ENCODE measurements at regions not wholly inside any gene's neighbourhood (a gene's known extent, or its start where the extent isn't known, plus 50 kb on each side); places are given as distances from the start of the nearest gene placed in this dataset.

DNA sequence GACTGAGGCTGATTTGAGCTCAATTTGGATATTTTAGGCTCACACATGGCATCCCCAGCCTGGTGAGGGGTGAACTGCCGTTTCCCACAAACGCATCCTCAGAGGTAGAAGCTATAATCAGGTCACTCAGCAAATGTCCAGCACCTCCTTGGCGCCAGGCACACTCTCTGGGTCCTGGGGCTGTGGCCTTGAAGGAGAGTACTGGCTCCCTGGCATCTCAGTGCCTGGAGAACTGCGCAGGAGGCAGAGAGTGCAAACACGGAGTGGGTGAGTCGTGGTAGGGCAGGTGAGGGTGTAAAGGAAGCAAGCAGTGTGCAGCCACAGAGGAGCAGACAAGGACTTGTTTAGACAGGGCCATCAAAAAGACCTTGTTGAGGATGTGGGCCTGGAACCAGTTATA is 224.0 kb upstream of the ZNF32 start:
- no peak for TF ChIP-seq EZH2phosphoT487 (IDR thresholded peaks at IDR 0.05; ENCODE audit: borderline replicate concordance)
- TF ChIP-seq, protein P1, sequence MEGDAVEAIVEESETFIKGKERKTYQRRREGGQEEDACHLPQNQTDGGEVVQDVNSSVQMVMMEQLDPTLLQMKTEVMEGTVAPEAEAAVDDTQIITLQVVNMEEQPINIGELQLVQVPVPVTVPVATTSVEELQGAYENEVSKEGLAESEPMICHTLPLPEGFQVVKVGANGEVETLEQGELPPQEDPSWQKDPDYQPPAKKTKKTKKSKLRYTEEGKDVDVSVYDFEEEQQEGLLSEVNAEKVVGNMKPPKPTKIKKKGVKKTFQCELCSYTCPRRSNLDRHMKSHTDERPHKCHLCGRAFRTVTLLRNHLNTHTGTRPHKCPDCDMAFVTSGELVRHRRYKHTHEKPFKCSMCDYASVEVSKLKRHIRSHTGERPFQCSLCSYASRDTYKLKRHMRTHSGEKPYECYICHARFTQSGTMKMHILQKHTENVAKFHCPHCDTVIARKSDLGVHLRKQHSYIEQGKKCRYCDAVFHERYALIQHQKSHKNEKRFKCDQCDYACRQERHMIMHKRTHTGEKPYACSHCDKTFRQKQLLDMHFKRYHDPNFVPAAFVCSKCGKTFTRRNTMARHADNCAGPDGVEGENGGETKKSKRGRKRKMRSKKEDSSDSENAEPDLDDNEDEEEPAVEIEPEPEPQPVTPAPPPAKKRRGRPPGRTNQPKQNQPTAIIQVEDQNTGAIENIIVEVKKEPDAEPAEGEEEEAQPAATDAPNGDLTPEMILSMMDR (conservative IDR thresholded peaks at IDR 0.05; ENCODE audit: low read length), result no peak
- Histone ChIP-seq H3K79me2 (ENCODE audit: insufficient read depth, low read length) (no peaks in the 10 kb centered on the region), H3F3A (ENCODE audit: low read depth) (no peaks in the 10 kb centered on the region), H3K4me3 (ENCODE audit: low read length, poor library complexity, severe bottlenecking) (no peak overlapping the region), H3K9me3 (ENCODE audit: insufficient read depth, low read depth, low read length) (no peaks in the 10 kb centered on the region), H3K9ac (ENCODE audit: low read depth, low read length, poor library complexity, severe bottlenecking) (no peak overlapping the region), H3K4me2 (ENCODE audit: low read depth, low read length, poor library complexity, severe bottlenecking) (no peak overlapping the region), H3K36me3 (ENCODE audit: insufficient read depth, low read length) (no peaks in the 10 kb centered on the region), H4K20me1 (ENCODE audit: insufficient read depth, low read length, poor library complexity, severe bottlenecking) (no peaks in the 10 kb centered on the region), H2AFZ (ENCODE audit: low read length) (no peak overlapping the region), H3K27me3 (ENCODE audit: insufficient read depth, low read length, poor library complexity, severe bottlenecking) (no peaks in the 10 kb centered on the region), H3K9me2 (replicated peaks; ENCODE audit: low read depth, low read length) (no peaks in the 10 kb centered on the region), H3K4me1 (ENCODE audit: insufficient read depth, low read length, poor library complexity, severe bottlenecking) (peaks cover 11% of the 10 kb centered on the region)

DNA sequence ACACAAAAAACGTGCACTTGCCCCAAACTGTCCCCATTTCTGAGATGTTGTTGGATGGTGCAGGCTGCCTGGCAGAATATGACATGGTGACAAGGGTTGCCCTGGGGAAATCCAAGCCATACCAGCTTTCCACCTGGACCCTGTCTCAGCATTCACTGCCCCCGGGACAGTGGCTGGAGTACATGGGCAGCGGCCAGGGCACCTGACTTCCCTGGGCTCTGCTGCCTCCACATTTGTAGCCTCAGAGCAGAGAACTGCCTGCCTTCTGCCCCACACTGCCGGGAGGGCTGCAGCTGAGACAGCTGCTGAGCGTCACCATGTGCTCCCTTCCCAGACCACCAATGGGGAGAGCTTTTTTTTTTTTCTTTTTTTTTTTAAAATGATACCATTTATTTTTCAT is 222.9 kb upstream of the ZNF32 start:
- Histone ChIP-seq H3K4me2 (ENCODE audit: low read depth, low read length, poor library complexity, severe bottlenecking) (no peak overlapping the region), H3K4me1 (ENCODE audit: insufficient read depth, low read length, poor library complexity, severe bottlenecking) (peaks cover 11% of the 10 kb centered on the region), H3F3A (ENCODE audit: low read depth) (no peaks in the 10 kb centered on the region), H3K9me3 (ENCODE audit: insufficient read depth, low read depth, low read length) (no peaks in the 10 kb centered on the region), H3K79me2 (ENCODE audit: insufficient read depth, low read length) (no peaks in the 10 kb centered on the region), H3K9ac (ENCODE audit: low read depth, low read length, poor library complexity, severe bottlenecking) (no peak overlapping the region), H3K9me2 (replicated peaks; ENCODE audit: low read depth, low read length) (no peaks in the 10 kb centered on the region), H2AFZ (ENCODE audit: low read length) (no peak overlapping the region), H4K20me1 (ENCODE audit: insufficient read depth, low read length, poor library complexity, severe bottlenecking) (no peaks in the 10 kb centered on the region), H3K36me3 (ENCODE audit: insufficient read depth, low read length) (no peaks in the 10 kb centered on the region), H3K4me3 (ENCODE audit: low read length, poor library complexity, severe bottlenecking) (no peak overlapping the region), H3K27me3 (ENCODE audit: insufficient read depth, low read length, poor library complexity, severe bottlenecking) (no peaks in the 10 kb centered on the region)
- TF ChIP-seq, protein P1 (conservative IDR thresholded peaks at IDR 0.05; ENCODE audit: low read length), result no peak
- no peak for TF ChIP-seq EZH2phosphoT487 (IDR thresholded peaks at IDR 0.05; ENCODE audit: borderline replicate concordance)

DNA sequence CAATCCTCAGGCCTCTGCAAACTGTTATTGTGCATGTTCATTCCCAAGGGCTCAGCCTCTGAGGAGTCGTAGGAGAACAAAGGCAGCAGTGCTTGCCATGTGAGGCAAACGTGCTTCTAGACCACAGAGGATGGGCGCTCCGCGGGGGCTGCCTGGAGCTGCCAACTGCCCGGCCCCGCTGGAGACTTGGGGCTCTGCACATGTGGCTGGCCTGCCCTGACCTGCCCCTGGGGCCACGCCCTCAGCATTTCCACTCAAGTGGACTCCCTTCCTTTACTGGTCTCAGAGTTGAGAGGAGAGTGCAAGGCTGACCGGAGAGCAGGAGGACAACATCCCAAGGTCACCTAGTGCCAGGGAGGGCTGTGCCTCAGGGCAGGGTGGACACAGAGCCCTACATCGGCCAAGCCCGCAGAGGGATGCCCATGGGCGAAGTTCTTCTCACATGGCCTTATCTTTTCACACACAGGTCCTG is 222.3 kb upstream of the ZNF32 start:
- no peak overlapping the region for H3K9ac ChIP-seq (ENCODE audit: low read depth, low read length, poor library complexity, severe bottlenecking)
- H3K4me2 ChIP-seq (ENCODE audit: low read depth, low read length, poor library complexity, severe bottlenecking), result no peak overlapping the region
- H3K9me3 ChIP-seq (ENCODE audit: insufficient read depth, low read depth, low read length), result no peaks in the 10 kb centered on the region
- TF ChIP-seq EZH2phosphoT487 (IDR thresholded peaks at IDR 0.05; ENCODE audit: borderline replicate concordance), result no peak
- TF ChIP-seq, protein P1 (conservative IDR thresholded peaks at IDR 0.05; ENCODE audit: low read length), result no peak
- no peaks in the 10 kb centered on the region for H4K20me1 ChIP-seq (ENCODE audit: insufficient read depth, low read length, poor library complexity, severe bottlenecking)
- H3K4me1 ChIP-seq (ENCODE audit: insufficient read depth, low read length, poor library complexity, severe bottlenecking), result peaks cover 11% of the 10 kb centered on the region
- no peaks in the 10 kb centered on the region for H3F3A ChIP-seq (ENCODE audit: low read depth)
- H3K79me2 ChIP-seq (ENCODE audit: insufficient read depth, low read length), result no peaks in the 10 kb centered on the region
- no peaks in the 10 kb centered on the region for H3K36me3 ChIP-seq (ENCODE audit: insufficient read depth, low read length)
- no peak overlapping the region for H2AFZ ChIP-seq (ENCODE audit: low read length)
- H3K4me3 ChIP-seq (ENCODE audit: low read length, poor library complexity, severe bottlenecking), result no peak overlapping the region
- H3K9me2 ChIP-seq (replicated peaks; ENCODE audit: low read depth, low read length), result no peaks in the 10 kb centered on the region
- no peaks in the 10 kb centered on the region for H3K27me3 ChIP-seq (ENCODE audit: insufficient read depth, low read length, poor library complexity, severe bottlenecking)
